ENCODE measurements at regions not wholly inside any gene's neighbourhood (a gene's known extent, or its start where the extent isn't known, plus 50 kb on each side); places are given as distances from the start of the nearest gene placed in this dataset.

DNA sequence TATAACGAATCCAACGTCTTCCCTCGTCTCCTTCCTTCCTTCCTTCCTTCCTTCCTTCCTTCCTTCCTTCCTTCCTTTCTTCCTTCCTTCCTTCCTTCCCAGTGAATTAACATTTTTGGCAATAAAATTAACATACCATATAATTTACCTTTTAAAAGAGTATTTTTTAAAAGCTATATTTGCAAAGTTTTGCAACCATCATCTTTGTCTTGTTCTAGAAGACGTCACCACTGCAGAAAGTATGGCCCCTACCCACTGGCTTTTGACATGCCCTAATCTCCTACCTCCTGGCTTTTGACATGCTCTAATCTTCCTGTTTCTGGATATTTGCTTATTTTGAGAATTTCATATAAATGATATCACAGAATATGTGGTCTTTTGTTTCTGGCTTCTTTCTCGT lies 1023.9 kb upstream of the ZEB2 start:
- DNase-seq: no peak
- 100% methylated on average over 1 of the region's 5 CpGs for WGBS (ENCODE audit: insufficient coverage)
- ChIA-PET POLR2A (no interaction called here), CTCF (no interaction called here)
- Histone ChIP-seq H3K4me3 (ENCODE audit: control insufficient read depth in 1 of 7, extremely low read depth in 1 of 7, insufficient read depth in 4 of 7, low read depth in 2 of 7, low read length in 6 of 7) (no peak overlapping the region), H3K9me3 (ENCODE audit: control extremely low read depth in 1 of 5, control insufficient read depth in 4 of 5, insufficient read depth in 2 of 5, low read depth in 1 of 5, low read length in 4 of 5) (peaks cover 0 to 3% (median 0%) of the 10 kb centered on the region in 5 experiments), H3K36me3 (ENCODE audit: control insufficient read depth in 4 of 4, insufficient read depth in 4 of 4, low read length in 3 of 4) (no peaks in the 10 kb centered on the region), H3K27me3 (replicated peaks in 2 of 5; ENCODE audit: control insufficient read depth in 4 of 5, insufficient read depth in 5 of 5, low read length in 4 of 5) (no peaks in the 10 kb centered on the region), H3K4me1 (ENCODE audit: control extremely low read depth in 1 of 4, control insufficient read depth in 4 of 4, insufficient read depth in 4 of 4, low read length in 3 of 4) (peaks cover 0 to 8% (median 4%) of the 10 kb centered on the region in 4 experiments), H3K27ac (ENCODE audit: insufficient read depth in 1 of 2, low read depth in 1 of 2, low read length in 2 of 2, poor library complexity in 1 of 2, severe bottlenecking in 2 of 2) (no peak overlapping the region)

DNA sequence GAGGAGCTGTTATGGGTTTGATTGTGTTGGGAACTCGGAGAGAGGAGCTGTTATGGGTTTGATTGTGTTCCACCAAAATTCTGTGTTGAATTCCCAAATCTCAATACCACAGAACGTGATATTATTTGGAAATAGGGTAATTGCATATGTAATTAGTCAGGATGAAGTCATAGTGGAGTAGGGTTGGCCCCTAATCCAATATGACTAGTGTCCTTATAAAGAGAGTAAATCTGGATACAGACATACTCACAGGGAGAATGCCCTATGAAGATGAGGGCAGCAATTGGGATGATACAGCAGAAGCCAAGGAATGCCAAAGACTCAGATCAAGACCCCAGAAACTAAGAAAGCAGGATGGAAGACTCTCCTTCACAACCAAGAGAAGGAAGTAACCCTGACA lies 1023.2 kb upstream of the ZEB2 start:
- H3K9me3 ChIP-seq (ENCODE audit: control extremely low read depth in 1 of 5, control insufficient read depth in 4 of 5, insufficient read depth in 2 of 5, low read depth in 1 of 5, low read length in 4 of 5): peaks cover 0 to 3% (median 0%) of the 10 kb centered on the region in 5 experiments
- no peaks in the 10 kb centered on the region for H3K27me3 ChIP-seq (replicated peaks in 2 of 5; ENCODE audit: control insufficient read depth in 4 of 5, insufficient read depth in 5 of 5, low read length in 4 of 5)
- peaks cover 0 to 8% (median 4%) of the 10 kb centered on the region in 4 experiments for H3K4me1 ChIP-seq (ENCODE audit: control extremely low read depth in 1 of 4, control insufficient read depth in 4 of 4, insufficient read depth in 4 of 4, low read length in 3 of 4)
- WGBS (ENCODE audit: insufficient coverage): no CpG with 5 or more reads among the region's 2 CpGs
- no peak overlapping the region for H3K4me3 ChIP-seq (ENCODE audit: control insufficient read depth in 1 of 7, extremely low read depth in 1 of 7, insufficient read depth in 4 of 7, low read depth in 2 of 7, low read length in 6 of 7)
- H3K27ac ChIP-seq (ENCODE audit: insufficient read depth in 1 of 2, low read depth in 1 of 2, low read length in 2 of 2, poor library complexity in 1 of 2, severe bottlenecking in 2 of 2): no peak overlapping the region
- H3K36me3 ChIP-seq (ENCODE audit: control insufficient read depth in 4 of 4, insufficient read depth in 4 of 4, low read length in 3 of 4): no peaks in the 10 kb centered on the region
- ChIA-PET CTCF (no interaction called here), POLR2A (no interaction called here)
- no peak for DNase-seq

DNA sequence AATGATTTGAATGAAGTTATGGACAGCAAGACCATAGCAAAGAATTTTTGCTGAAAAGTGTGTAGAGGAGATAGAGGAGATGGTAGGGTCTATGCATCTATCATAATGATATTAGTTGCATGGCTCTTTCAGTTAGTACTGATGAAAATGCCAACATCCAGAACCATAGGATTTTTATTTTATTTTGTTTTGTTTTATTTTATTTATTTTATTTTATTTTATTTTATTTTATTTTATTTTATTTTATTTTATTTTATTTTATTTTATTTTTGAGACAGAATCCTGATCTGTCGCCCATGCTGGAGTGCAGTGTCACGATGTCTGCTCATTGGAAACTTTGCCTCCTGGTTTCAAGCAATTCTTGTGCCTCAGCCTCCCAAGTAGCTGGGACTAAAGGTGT lies 1021.1 kb upstream of the ZEB2 start:
- Histone ChIP-seq H3K36me3 (ENCODE audit: control insufficient read depth in 4 of 4, insufficient read depth in 4 of 4, low read length in 3 of 4) (no peaks in the 10 kb centered on the region), H3K9me3 (ENCODE audit: control extremely low read depth in 1 of 5, control insufficient read depth in 4 of 5, insufficient read depth in 2 of 5, low read depth in 1 of 5, low read length in 4 of 5) (peaks cover 0 to 2% (median 0%) of the 10 kb centered on the region in 5 experiments), H3K4me3 (ENCODE audit: control insufficient read depth in 1 of 7, extremely low read depth in 1 of 7, insufficient read depth in 4 of 7, low read depth in 2 of 7, low read length in 6 of 7) (no peak overlapping the region), H3K27me3 (replicated peaks in 2 of 5; ENCODE audit: control insufficient read depth in 4 of 5, insufficient read depth in 5 of 5, low read length in 4 of 5) (no peaks in the 10 kb centered on the region), H3K4me1 (ENCODE audit: control extremely low read depth in 1 of 4, control insufficient read depth in 4 of 4, insufficient read depth in 4 of 4, low read length in 3 of 4) (no peaks in the 10 kb centered on the region), H3K27ac (ENCODE audit: insufficient read depth in 1 of 2, low read depth in 1 of 2, low read length in 2 of 2, poor library complexity in 1 of 2, severe bottlenecking in 2 of 2) (no peak overlapping the region)
- ChIA-PET POLR2A (no interaction called here), CTCF (no interaction called here)
- 100% methylated on average over 2 of the region's 2 CpGs for WGBS (ENCODE audit: insufficient coverage)
- no peak for DNase-seq

DNA sequence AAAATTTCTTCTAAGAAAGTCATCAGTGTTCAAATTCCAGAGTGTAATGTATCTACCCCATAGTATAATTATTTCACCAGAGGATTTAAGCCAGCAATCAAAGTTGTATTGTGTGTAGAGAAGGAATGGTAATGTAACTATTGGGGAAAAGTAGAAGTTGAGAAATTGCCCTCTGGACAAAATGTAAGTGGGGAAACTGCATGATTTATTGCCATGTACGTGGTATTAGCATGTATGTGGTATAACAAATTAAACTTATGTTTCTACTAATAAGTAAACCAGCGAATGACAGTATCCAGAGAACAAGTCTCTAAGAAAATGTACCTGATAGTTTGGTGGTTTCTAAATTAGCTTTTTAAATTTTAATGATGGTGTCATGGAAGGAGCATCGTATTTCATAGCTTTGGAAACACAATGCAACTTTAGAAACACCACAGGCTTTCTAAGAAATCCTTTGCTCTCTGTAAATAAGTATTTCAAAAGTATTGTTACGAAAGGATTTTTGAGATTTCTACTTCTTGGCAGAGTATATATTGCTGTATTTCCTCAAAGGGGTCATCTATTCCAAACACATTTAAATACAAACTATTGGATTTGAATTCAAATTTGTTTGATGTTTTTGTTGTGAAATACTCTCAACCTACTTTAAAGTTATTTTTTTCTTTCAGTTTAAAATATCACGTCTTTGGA lies 1018.9 kb upstream of the ZEB2 start:
- H3K36me3 ChIP-seq (ENCODE audit: control insufficient read depth in 4 of 4, insufficient read depth in 4 of 4, low read length in 3 of 4): no peaks in the 10 kb centered on the region
- DNase-seq: no peak
- ChIA-PET CTCF (no interaction called here), POLR2A (no interaction called here)
- no peaks in the 10 kb centered on the region for H3K4me1 ChIP-seq (ENCODE audit: control extremely low read depth in 1 of 4, control insufficient read depth in 4 of 4, insufficient read depth in 4 of 4, low read length in 3 of 4)
- H3K27me3 ChIP-seq (replicated peaks in 2 of 5; ENCODE audit: control insufficient read depth in 4 of 5, insufficient read depth in 5 of 5, low read length in 4 of 5): no peaks in the 10 kb centered on the region
- WGBS (ENCODE audit: insufficient coverage): no CpG with 5 or more reads among the region's 5 CpGs
- no peak overlapping the region for H3K27ac ChIP-seq (ENCODE audit: insufficient read depth in 1 of 2, low read depth in 1 of 2, low read length in 2 of 2, poor library complexity in 1 of 2, severe bottlenecking in 2 of 2)
- no peak overlapping the region for H3K4me3 ChIP-seq (ENCODE audit: control insufficient read depth in 1 of 7, extremely low read depth in 1 of 7, insufficient read depth in 4 of 7, low read depth in 2 of 7, low read length in 6 of 7)
- H3K9me3 ChIP-seq (ENCODE audit: control extremely low read depth in 1 of 5, control insufficient read depth in 4 of 5, insufficient read depth in 2 of 5, low read depth in 1 of 5, low read length in 4 of 5): peaks cover 0 to 2% (median 0%) of the 10 kb centered on the region in 5 experiments

DNA sequence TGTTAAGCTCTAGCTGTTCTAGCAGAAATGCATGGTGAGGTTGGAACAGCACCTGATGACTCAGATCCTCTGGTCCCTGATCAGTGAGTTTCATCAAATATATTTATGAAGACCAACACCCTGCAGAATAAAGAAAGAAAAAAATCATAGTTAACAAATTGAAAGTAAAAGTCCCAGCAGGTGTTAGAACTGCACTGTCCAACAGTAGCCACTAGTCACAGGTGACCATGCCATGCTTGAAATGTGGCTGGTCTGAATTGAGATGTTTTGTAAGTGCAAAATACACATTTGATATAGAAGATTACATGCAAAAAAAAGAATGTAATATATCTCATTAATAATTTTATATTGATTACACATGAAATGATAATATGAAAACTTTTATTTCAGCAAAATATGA lies 1010.7 kb upstream of the ZEB2 start:
- ChIA-PET CTCF (no interaction called here), POLR2A (no interaction called here)
- Histone ChIP-seq H3K4me1 (ENCODE audit: control extremely low read depth in 1 of 4, control insufficient read depth in 4 of 4, insufficient read depth in 4 of 4, low read length in 3 of 4) (no peaks in the 10 kb centered on the region), H3K9me3 (ENCODE audit: control extremely low read depth in 1 of 5, control insufficient read depth in 4 of 5, insufficient read depth in 2 of 5, low read depth in 1 of 5, low read length in 4 of 5) (no peaks in the 10 kb centered on the region), H3K27ac (ENCODE audit: insufficient read depth in 1 of 2, low read depth in 1 of 2, low read length in 2 of 2, poor library complexity in 1 of 2, severe bottlenecking in 2 of 2) (no peak overlapping the region), H3K36me3 (ENCODE audit: control insufficient read depth in 4 of 4, insufficient read depth in 4 of 4, low read length in 3 of 4) (no peaks in the 10 kb centered on the region), H3K4me3 (ENCODE audit: control insufficient read depth in 1 of 7, extremely low read depth in 1 of 7, insufficient read depth in 4 of 7, low read depth in 2 of 7, low read length in 6 of 7) (no peak overlapping the region), H3K27me3 (replicated peaks in 2 of 5; ENCODE audit: control insufficient read depth in 4 of 5, insufficient read depth in 5 of 5, low read length in 4 of 5) (no peaks in the 10 kb centered on the region)
- DNase-seq: no peak

DNA sequence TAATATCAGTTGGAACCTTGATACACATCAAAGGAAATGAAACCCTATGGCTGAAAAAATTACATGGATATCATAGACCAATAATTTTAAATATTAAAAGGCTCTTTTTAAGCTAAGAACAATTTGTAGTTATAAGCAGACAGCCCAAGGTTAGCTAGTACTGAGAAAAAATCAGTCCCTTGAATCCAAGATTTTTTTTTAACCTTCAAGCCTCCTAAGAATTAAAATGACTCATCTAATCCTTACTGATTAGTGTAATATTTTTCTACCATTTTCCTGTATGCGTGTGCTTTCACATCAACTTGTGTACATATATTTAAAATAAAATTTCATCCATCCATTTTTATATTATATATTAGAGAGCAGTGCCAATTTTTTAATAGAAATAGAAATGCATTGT lies 1004.9 kb upstream of the ZEB2 start:
- POLR2A ChIA-PET: no interaction called here
- Histone ChIP-seq H3K36me3 (ENCODE audit: control insufficient read depth in 4 of 4, insufficient read depth in 4 of 4, low read length in 3 of 4) (no peaks in the 10 kb centered on the region), H3K27me3 (replicated peaks in 2 of 5; ENCODE audit: control insufficient read depth in 4 of 5, insufficient read depth in 5 of 5, low read length in 4 of 5) (no peaks in the 10 kb centered on the region), H3K4me3 (ENCODE audit: control insufficient read depth in 1 of 7, extremely low read depth in 1 of 7, insufficient read depth in 4 of 7, low read depth in 2 of 7, low read length in 6 of 7) (no peak overlapping the region), H3K27ac (ENCODE audit: insufficient read depth in 1 of 2, low read depth in 1 of 2, low read length in 2 of 2, poor library complexity in 1 of 2, severe bottlenecking in 2 of 2) (no peak overlapping the region), H3K9me3 (ENCODE audit: control extremely low read depth in 1 of 5, control insufficient read depth in 4 of 5, insufficient read depth in 2 of 5, low read depth in 1 of 5, low read length in 4 of 5) (no peaks in the 10 kb centered on the region), H3K4me1 (ENCODE audit: control extremely low read depth in 1 of 4, control insufficient read depth in 4 of 4, insufficient read depth in 4 of 4, low read length in 3 of 4) (no peaks in the 10 kb centered on the region)
- DNase-seq: no peak
- no CpG with 5 or more reads among the region's 1 CpG for WGBS (ENCODE audit: insufficient coverage)
- CTCF ChIA-PET: no interaction called here

DNA sequence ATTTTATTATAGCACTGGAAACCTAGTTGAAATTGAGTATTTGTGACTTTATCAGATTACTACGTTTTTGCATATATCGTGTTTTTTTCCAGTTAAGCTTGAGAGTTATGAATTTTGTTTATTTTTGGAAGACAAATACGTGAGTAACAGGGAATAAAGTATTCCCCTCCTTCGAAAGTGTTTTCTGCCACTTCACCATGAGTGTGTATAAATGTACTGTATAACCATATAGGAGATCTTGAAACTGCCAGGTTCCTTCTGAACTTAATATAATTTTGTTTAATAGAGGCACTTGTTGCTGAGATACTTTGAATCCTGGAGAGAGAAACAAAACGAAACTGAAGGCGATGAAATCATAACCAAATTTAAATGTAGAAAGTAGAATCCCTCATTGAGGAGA lies 1004.4 kb upstream of the ZEB2 start:
- 100% methylated on average over 4 of the region's 6 CpGs for WGBS (ENCODE audit: insufficient coverage)
- ChIA-PET POLR2A (no interaction called here), CTCF (no interaction called here)
- Histone ChIP-seq H3K27me3 (replicated peaks in 2 of 5; ENCODE audit: control insufficient read depth in 4 of 5, insufficient read depth in 5 of 5, low read length in 4 of 5) (no peaks in the 10 kb centered on the region), H3K4me1 (ENCODE audit: control extremely low read depth in 1 of 4, control insufficient read depth in 4 of 4, insufficient read depth in 4 of 4, low read length in 3 of 4) (no peaks in the 10 kb centered on the region), H3K4me3 (ENCODE audit: control insufficient read depth in 1 of 7, extremely low read depth in 1 of 7, insufficient read depth in 4 of 7, low read depth in 2 of 7, low read length in 6 of 7) (no peak overlapping the region), H3K36me3 (ENCODE audit: control insufficient read depth in 4 of 4, insufficient read depth in 4 of 4, low read length in 3 of 4) (no peaks in the 10 kb centered on the region), H3K9me3 (ENCODE audit: control extremely low read depth in 1 of 5, control insufficient read depth in 4 of 5, insufficient read depth in 2 of 5, low read depth in 1 of 5, low read length in 4 of 5) (peaks cover 0 to under 1% (median 0%) of the 10 kb centered on the region in 5 experiments), H3K27ac (ENCODE audit: insufficient read depth in 1 of 2, low read depth in 1 of 2, low read length in 2 of 2, poor library complexity in 1 of 2, severe bottlenecking in 2 of 2) (no peak overlapping the region)
- DNase-seq: no peak

Measured in common myeloid progenitor, CD34-positive (primary cell).